ENCODE measurements at regions not wholly inside any gene's neighbourhood (a gene's known extent, or its start where the extent isn't known, plus 50 kb on each side); places are given as distances from the start of the nearest gene placed in this dataset.

- Histone ChIP-seq H3K4me3 (ENCODE audit: low read length) (no peak overlapping the region), H3K36me3 (ENCODE audit: control insufficient read depth, insufficient read depth, low read length) (no peaks in the 10 kb centered on the region), H3K27me3 (ENCODE audit: control insufficient read depth, insufficient read depth, low read length) (no peaks in the 10 kb centered on the region), H3K27ac (ENCODE audit: low read length) (no peak overlapping the region), H3K9me3 (ENCODE audit: control insufficient read depth, insufficient read depth, low read length) (no peaks in the 10 kb centered on the region), H3K4me1 (ENCODE audit: control insufficient read depth, insufficient read depth, low read length) (no peaks in the 10 kb centered on the region)
- peaks cover 0 to 2% of the 10 kb centered on the region in 2 donors for H3K9me3 Mint-ChIP-seq
- H3K4me1 Mint-ChIP-seq = no peaks in the 10 kb centered on the region
- H3K27me3 Mint-ChIP-seq (ENCODE audit: low read depth in 2 of 2) = no peaks in the 10 kb centered on the region
- TF ChIP-seq CTCF (IDR thresholded peaks at IDR 0.05) = no peak
- DNase-seq (no peak), ATAC-seq (no peak)
- intact Hi-C loops (cut with micrococcal nuclease) = no loop called here
- H3K4me3 Mint-ChIP-seq = no peak overlapping the region
- 94% methylated on average over 2 of the region's 2 CpGs for WGBS (ENCODE audit: insufficient coverage)
- H3K27ac Mint-ChIP-seq = no peak overlapping the region
- H3K36me3 Mint-ChIP-seq = no peaks in the 10 kb centered on the region
Measured at GRCh38 chr5:167861928-167862426, 429.5 kb upstream of the WWC1 start.

GRCh38 chr5:167863883-167864282 lies 427.6 kb upstream of the WWC1 start:
- ATAC-seq (no peak), DNase-seq (no peak)
- Histone ChIP-seq H3K4me1 (ENCODE audit: control insufficient read depth, insufficient read depth, low read length) (no peaks in the 10 kb centered on the region), H3K27me3 (ENCODE audit: control insufficient read depth, insufficient read depth, low read length) (no peaks in the 10 kb centered on the region), H3K27ac (ENCODE audit: low read length) (no peak overlapping the region), H3K4me3 (ENCODE audit: low read length) (no peak overlapping the region), H3K9me3 (ENCODE audit: control insufficient read depth, insufficient read depth, low read length) (no peaks in the 10 kb centered on the region), H3K36me3 (ENCODE audit: control insufficient read depth, insufficient read depth, low read length) (no peaks in the 10 kb centered on the region)
- no peaks in the 10 kb centered on the region for H3K36me3 Mint-ChIP-seq
- peaks cover 0 to 2% of the 10 kb centered on the region in 2 donors for H3K9me3 Mint-ChIP-seq
- intact Hi-C loops (cut with micrococcal nuclease) = no loop called here
- 94% methylated on average over 2 of the region's 2 CpGs for WGBS (ENCODE audit: insufficient coverage)
- H3K27ac Mint-ChIP-seq = no peak overlapping the region
- no peak overlapping the region for H3K4me3 Mint-ChIP-seq
- H3K27me3 Mint-ChIP-seq (ENCODE audit: low read depth in 2 of 2) = no peaks in the 10 kb centered on the region
- TF ChIP-seq CTCF (IDR thresholded peaks at IDR 0.05) = no peak
- H3K4me1 Mint-ChIP-seq = no peaks in the 10 kb centered on the region

- WGBS (ENCODE audit: insufficient coverage) = 93% methylated on average over 6 of the region's 6 CpGs
Measured at GRCh38 chr5:167864801-167865200, 426.6 kb upstream of the WWC1 start.

More at GRCh38 chr5:167864801-167865200, 426.6 kb upstream of the WWC1 start:
- Mint-ChIP-seq H3K9me3 (peaks cover 0 to 2% of the 10 kb centered on the region in 2 donors), H3K27me3 (ENCODE audit: low read depth in 2 of 2) (no peaks in the 10 kb centered on the region), H3K4me3 (no peak overlapping the region), H3K36me3 (no peaks in the 10 kb centered on the region), H3K27ac (no peak overlapping the region), H3K4me1 (no peaks in the 10 kb centered on the region)
- Histone ChIP-seq H3K4me3 (ENCODE audit: low read length) (no peak overlapping the region), H3K9me3 (ENCODE audit: control insufficient read depth, insufficient read depth, low read length) (no peaks in the 10 kb centered on the region), H3K36me3 (ENCODE audit: control insufficient read depth, insufficient read depth, low read length) (no peaks in the 10 kb centered on the region), H3K27ac (ENCODE audit: low read length) (no peak overlapping the region), H3K4me1 (ENCODE audit: control insufficient read depth, insufficient read depth, low read length) (no peaks in the 10 kb centered on the region), H3K27me3 (ENCODE audit: control insufficient read depth, insufficient read depth, low read length) (no peaks in the 10 kb centered on the region)
- no peak for TF ChIP-seq CTCF (IDR thresholded peaks at IDR 0.05)
- intact Hi-C loops (cut with micrococcal nuclease) = no loop called here
- DNase-seq (no peak), ATAC-seq (no peak)

Measured in natural killer cell (primary cell).